ENCODE measurements at regions not wholly inside any gene's neighbourhood (a gene's known extent, or its start where the extent isn't known, plus 50 kb on each side); places are given as distances from the start of the nearest gene placed in this dataset.

DNA sequence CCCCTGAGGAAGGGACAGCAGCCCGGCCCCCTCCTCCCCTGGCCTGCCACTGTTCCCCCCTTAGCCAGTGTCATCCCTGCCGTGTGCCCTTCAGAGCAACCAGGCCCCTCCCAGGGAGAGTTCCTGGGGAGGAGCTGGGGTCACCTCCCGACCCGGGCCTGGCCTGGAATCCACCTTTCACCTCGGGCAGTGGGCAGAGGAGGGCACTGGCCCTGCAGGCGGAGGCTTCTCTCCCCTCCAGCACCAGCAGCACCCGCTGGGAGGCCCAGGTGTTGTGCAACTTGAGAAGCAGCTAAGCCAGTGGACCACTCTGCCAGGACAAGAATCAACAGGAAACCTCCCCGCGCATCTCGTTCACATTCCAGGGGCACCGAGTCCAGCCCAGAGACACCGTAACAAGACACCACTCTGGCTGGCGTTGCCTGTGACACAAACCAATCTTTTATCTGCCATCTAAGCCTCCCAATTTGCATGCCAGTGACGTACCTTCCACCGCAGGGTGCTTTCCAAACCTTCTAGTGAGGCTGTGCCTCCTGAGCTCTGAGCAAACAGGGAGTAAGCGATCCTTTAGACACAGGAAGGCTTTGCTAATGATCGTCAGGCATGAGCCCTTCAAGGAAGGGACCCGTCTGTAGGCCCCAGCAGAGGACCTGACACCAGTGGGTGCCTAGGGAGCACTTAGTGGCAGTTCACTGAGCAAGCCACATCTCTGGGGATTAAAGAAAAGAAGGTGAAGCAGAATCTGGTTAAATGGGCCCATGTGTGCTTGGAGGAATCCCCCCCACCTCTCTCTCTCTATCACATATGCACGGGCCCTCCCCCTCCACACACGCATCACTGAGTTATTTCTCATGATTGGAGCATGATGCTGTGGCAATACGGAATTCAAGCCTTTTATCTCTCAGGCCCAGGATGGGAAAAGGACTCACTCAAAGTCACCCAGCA lies 98.9 kb upstream of the TLE3 start:
- DNase-seq (ENCODE audit: low spot score in 2 of 2), result peak; percentile 88 to 98

GRCh38 chr15:70195587-70196305 lies 98.0 kb upstream of the TLE3 start:
- Histone ChIP-seq H3K4me1 (peaks cover 6 to 10% of the 10 kb centered on the region in 2 donors), H3K4me3 (peak overlapping the region in 1 of 3 donors; percentile 26), H3K27me3 (no peaks in the 10 kb centered on the region), H3K27ac (peak overlapping the region; percentile 84 to 89), H3K9me3 (peaks cover 0 to 6% of the 10 kb centered on the region in 2 donors), H3K36me3 (no peaks in the 10 kb centered on the region)
- peak in 2 of 3 donors; percentile 19 to 40 for TF ChIP-seq POLR2AphosphoS5 (IDR thresholded peaks at IDR 0.05)
- TF ChIP-seq, protein P1, sequence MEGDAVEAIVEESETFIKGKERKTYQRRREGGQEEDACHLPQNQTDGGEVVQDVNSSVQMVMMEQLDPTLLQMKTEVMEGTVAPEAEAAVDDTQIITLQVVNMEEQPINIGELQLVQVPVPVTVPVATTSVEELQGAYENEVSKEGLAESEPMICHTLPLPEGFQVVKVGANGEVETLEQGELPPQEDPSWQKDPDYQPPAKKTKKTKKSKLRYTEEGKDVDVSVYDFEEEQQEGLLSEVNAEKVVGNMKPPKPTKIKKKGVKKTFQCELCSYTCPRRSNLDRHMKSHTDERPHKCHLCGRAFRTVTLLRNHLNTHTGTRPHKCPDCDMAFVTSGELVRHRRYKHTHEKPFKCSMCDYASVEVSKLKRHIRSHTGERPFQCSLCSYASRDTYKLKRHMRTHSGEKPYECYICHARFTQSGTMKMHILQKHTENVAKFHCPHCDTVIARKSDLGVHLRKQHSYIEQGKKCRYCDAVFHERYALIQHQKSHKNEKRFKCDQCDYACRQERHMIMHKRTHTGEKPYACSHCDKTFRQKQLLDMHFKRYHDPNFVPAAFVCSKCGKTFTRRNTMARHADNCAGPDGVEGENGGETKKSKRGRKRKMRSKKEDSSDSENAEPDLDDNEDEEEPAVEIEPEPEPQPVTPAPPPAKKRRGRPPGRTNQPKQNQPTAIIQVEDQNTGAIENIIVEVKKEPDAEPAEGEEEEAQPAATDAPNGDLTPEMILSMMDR (IDR thresholded peaks at IDR 0.05), result no peak
- no peak for TF ChIP-seq POLR2A (IDR thresholded peaks at IDR 0.05)
- peak; percentile 61 to 77 for DNase-seq (ENCODE audit: low spot score in 2 of 2)
- intact Hi-C loops (cut with DNase I; ENCODE audit: low total_unique reads), result no loop called here

More for the DNA sequence above, 98.9 kb upstream of the TLE3 start:
- H3K36me3 ChIP-seq, result no peaks in the 10 kb centered on the region
- no peak for TF ChIP-seq POLR2A (IDR thresholded peaks at IDR 0.05)
- TF ChIP-seq POLR2AphosphoS5 (IDR thresholded peaks at IDR 0.05), result peak in 2 of 3 donors; percentile 41 to 45
- TF ChIP-seq, protein P1 (IDR thresholded peaks at IDR 0.05), result peak in 2 of 3 donors; percentile 21 to 46
- peak overlapping the region; percentile 84 to 89 for H3K27ac ChIP-seq
- peak overlapping the region in 1 of 3 donors; percentile 26 for H3K4me3 ChIP-seq
- H3K4me1 ChIP-seq, result peaks cover 6 to 10% of the 10 kb centered on the region in 2 donors
- H3K27me3 ChIP-seq, result no peaks in the 10 kb centered on the region
- intact Hi-C loops (cut with DNase I; ENCODE audit: low total_unique reads), result no loop called here
- H3K9me3 ChIP-seq, result peaks cover 0 to 2% of the 10 kb centered on the region in 2 donors

- peaks cover 6 to 10% of the 10 kb centered on the region in 2 donors for H3K4me1 ChIP-seq
- TF ChIP-seq POLR2A (IDR thresholded peaks at IDR 0.05) (no peak), POLR2AphosphoS5 (IDR thresholded peaks at IDR 0.05) (no peak)
- TF ChIP-seq, protein P1 (IDR thresholded peaks at IDR 0.05), result no peak
- intact Hi-C loops (cut with DNase I; ENCODE audit: low total_unique reads), result no loop called here
Observed at GRCh38 chr15:70195171-70195570, 97.5 kb upstream of the TLE3 start.

GRCh38 chr15:70194266-70194665 lies 96.5 kb upstream of the TLE3 start:
- no peak for DNase-seq (ENCODE audit: low spot score in 2 of 2)
- Histone ChIP-seq H3K27me3 (no peaks in the 10 kb centered on the region), H3K4me1 (peaks cover 6 to 10% of the 10 kb centered on the region in 2 donors), H3K27ac (no peak overlapping the region), H3K4me3 (no peak overlapping the region), H3K36me3 (no peaks in the 10 kb centered on the region), H3K9me3 (peaks cover 0 to 6% of the 10 kb centered on the region in 2 donors)
- intact Hi-C loops (cut with DNase I; ENCODE audit: low total_unique reads), result no loop called here
- TF ChIP-seq POLR2AphosphoS5 (IDR thresholded peaks at IDR 0.05) (no peak), POLR2A (IDR thresholded peaks at IDR 0.05) (no peak)
- TF ChIP-seq, protein P1 (IDR thresholded peaks at IDR 0.05), result no peak

More at GRCh38 chr15:70195171-70195570, 97.5 kb upstream of the TLE3 start:
- no peaks in the 10 kb centered on the region for H3K36me3 ChIP-seq
- peak overlapping the region; percentile 84 to 89 for H3K27ac ChIP-seq
- H3K9me3 ChIP-seq, result peaks cover 0 to 6% of the 10 kb centered on the region in 2 donors
- no peak for DNase-seq (ENCODE audit: low spot score in 2 of 2)
- H3K4me3 ChIP-seq, result no peak overlapping the region
- H3K27me3 ChIP-seq, result no peaks in the 10 kb centered on the region
